Gastroesophageal sphincter (tissue), 4 donors: ENCODE measurements at regions not wholly inside any gene's neighbourhood (a gene's known extent, or its start where the extent isn't known, plus 50 kb on each side); places are given as distances from the start of the nearest gene placed in this dataset.

Experiments used
- ATAC-seq: fragments of 150-250 bp; one replicate; pipeline ENCODE4 v1.9.1; 2016; ENCODE audit warnings: mild to moderate bottlenecking, moderate library complexity
- H3K27ac ChIP-seq, 4 donors: fragments of 200-600 bp; sonication (generic) in 3 of 4; 1 replicate in 3 of 4; 2 replicates in 1 of 4; pipeline ENCODE4 v1.5.1; 2016 to 2019
- H3K27me3 ChIP-seq: fragments of 200-600 bp; sonication (generic); one replicate; pipeline ENCODE4 v1.5.1; 2019
- H3K36me3 ChIP-seq, 2 donors: fragments of 200-600 bp; sonication (generic); one replicate each; pipeline ENCODE4 v1.5.1; 2019; ENCODE audit warnings: control low read depth in 1 of 2
- H3K4me1 ChIP-seq, 3 donors: fragments of 200-600 bp; sonication (generic); 1 replicate in 2 of 3; 2 replicates in 1 of 3; pipeline ENCODE4 v1.5.1; 2016 to 2019; ENCODE audit warnings: control low read depth in 2 of 3
- H3K4me3 ChIP-seq, 2 donors: fragments of 200-600 bp; sonication (generic); one replicate each; pipeline ENCODE4 v1.5.1; 2019; ENCODE audit warnings: mild to moderate bottlenecking in 1 of 2, moderate library complexity in 1 of 2
- H3K9me3 ChIP-seq, 3 donors: fragments of 200-600 bp; sonication (generic); one replicate each; pipeline ENCODE4 v1.5.1; 2017 to 2019; ENCODE audit warnings: control low read depth in 2 of 3
- EP300 ChIP-seq: sonication (generic); formaldehyde crosslinking; IDR thresholded peaks from one replicate; pipeline ENCODE4 v1.6.1; 2017; ENCODE audit warnings: antibody characterized with exemption, mild to moderate bottlenecking
- POLR2A ChIP-seq, 2 donors: fragments of 450-650 bp; IDR thresholded peaks; one replicate each; pipeline ENCODE4 v1.6.1; 2017; ENCODE audit warnings: antibody characterized with exemption in 2 of 2, mild to moderate bottlenecking in 2 of 2, moderate library complexity in 1 of 2
- POLR2AphosphoS5 ChIP-seq: sonication (generic); formaldehyde crosslinking; IDR thresholded peaks from one replicate; pipeline ENCODE4 v1.6.1; 2017; ENCODE audit warnings: antibody characterized with exemption
- WGBS, 2 donors: methylation state at CpG; one replicate each; pipeline ENCODE4 v1.1.5; 2018; ENCODE audit warnings: low coverage in 1 of 2; 5-methylcytosine and 5-hydroxymethylcytosine counted together
- TF ChIP-seq, protein P1 (sequence below), 4 experiments: fragments of 200-600 bp in 2 of 4; fragments of 450-650 bp in 2 of 4; sonication (generic) in 1 of 4; IDR thresholded peaks; one replicate each; pipeline ENCODE4 v1.5.1; 2017 to 2019; ENCODE audit warnings: antibody characterized with exemption in 4 of 4, mild to moderate bottlenecking in 2 of 4, moderate library complexity in 2 of 4

GRCh38 chr10:29841724-29842649, 207.2 kb upstream of the SVIL start:
- H3K27ac ChIP-seq = peak overlapping the region; percentile 90 to 97 (median 95)
- WGBS, 2 donors = 53 to 58% methylated on average over 4 to 16 of the region's 16 CpGs
- no peaks in the 10 kb centered on the region for H3K27me3 ChIP-seq
- no peaks in the 10 kb centered on the region for H3K36me3 ChIP-seq
- H3K9me3 ChIP-seq = peaks cover 0 to 10% (median 0%) of the 10 kb centered on the region in 3 donors
- peaks cover 3 to 62% (median 10%) of the 10 kb centered on the region in 3 donors for H3K4me1 ChIP-seq
- no peak for TF ChIP-seq EP300
- TF ChIP-seq POLR2AphosphoS5 = peak; percentile 86
- TF ChIP-seq POLR2A (IDR thresholded peaks at IDR 0.05) = peak; percentile 34 to 52
- peak overlapping the region; percentile 27 to 46 for H3K4me3 ChIP-seq
- peak; percentile 63 for ATAC-seq

GRCh38 chr10:29840516-29841276, 205.9 kb upstream of the SVIL start:
- H3K27me3 ChIP-seq = no peaks in the 10 kb centered on the region
- no peak for TF ChIP-seq POLR2AphosphoS5
- TF ChIP-seq, protein P1, sequence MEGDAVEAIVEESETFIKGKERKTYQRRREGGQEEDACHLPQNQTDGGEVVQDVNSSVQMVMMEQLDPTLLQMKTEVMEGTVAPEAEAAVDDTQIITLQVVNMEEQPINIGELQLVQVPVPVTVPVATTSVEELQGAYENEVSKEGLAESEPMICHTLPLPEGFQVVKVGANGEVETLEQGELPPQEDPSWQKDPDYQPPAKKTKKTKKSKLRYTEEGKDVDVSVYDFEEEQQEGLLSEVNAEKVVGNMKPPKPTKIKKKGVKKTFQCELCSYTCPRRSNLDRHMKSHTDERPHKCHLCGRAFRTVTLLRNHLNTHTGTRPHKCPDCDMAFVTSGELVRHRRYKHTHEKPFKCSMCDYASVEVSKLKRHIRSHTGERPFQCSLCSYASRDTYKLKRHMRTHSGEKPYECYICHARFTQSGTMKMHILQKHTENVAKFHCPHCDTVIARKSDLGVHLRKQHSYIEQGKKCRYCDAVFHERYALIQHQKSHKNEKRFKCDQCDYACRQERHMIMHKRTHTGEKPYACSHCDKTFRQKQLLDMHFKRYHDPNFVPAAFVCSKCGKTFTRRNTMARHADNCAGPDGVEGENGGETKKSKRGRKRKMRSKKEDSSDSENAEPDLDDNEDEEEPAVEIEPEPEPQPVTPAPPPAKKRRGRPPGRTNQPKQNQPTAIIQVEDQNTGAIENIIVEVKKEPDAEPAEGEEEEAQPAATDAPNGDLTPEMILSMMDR (IDR thresholded peaks at IDR 0.05) = no peak
- TF ChIP-seq POLR2A (IDR thresholded peaks at IDR 0.05) = no peak
- no peak for TF ChIP-seq EP300
- peak overlapping the region; percentile 90 to 97 (median 95) for H3K27ac ChIP-seq
- peaks cover 3 to 67% (median 10%) of the 10 kb centered on the region in 3 donors for H3K4me1 ChIP-seq
- H3K36me3 ChIP-seq = no peaks in the 10 kb centered on the region
- H3K4me3 ChIP-seq = no peak overlapping the region
- peaks cover 0 to 10% (median 0%) of the 10 kb centered on the region in 3 donors for H3K9me3 ChIP-seq
- WGBS, 2 donors = 57 to 59% methylated on average over 8 to 10 of the region's 11 CpGs
- no peak for ATAC-seq

DNA sequence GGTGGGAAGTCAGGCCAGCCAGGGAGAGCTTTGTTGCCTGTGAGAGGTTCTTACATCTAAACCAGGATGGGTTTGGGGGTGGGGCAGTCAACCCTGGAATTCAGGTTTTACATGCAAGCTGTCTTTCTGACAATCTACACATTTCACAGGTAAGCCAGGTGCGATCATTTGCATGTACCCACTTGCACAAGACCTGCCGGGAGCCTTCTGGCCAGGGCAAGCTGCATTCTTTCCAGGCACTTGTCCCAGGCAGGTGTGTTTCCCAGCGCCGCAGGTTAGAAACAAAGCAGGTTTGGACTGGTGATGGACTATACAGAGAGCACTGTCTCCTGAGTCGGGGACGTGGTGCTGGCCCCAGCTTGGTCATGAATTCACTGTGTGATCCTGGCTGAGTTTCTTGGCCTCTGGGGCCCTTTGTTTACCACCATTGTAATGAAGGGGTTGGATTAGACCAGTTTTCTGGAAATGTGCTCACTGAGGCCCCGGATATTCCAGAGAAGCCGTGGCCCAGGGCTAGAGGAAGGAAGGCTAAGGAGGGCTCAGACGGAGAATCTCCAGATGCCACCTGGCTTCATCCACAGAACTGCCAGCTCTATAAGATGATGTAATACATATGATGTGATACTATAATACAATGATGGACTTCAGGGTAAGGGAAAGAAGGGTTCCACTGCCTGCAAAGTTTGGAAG, 205.2 kb upstream of the SVIL start:
- TF ChIP-seq POLR2A (IDR thresholded peaks at IDR 0.05) (no peak), EP300 (no peak), POLR2AphosphoS5 (no peak)
- TF ChIP-seq, protein P1 (IDR thresholded peaks at IDR 0.05) = no peak
- H3K4me3 ChIP-seq = no peak overlapping the region
- 83% methylated on average over 3 of the region's 9 CpGs; no CpG with 5 or more reads in 1 of the 2 donors for WGBS, 2 donors

DNA sequence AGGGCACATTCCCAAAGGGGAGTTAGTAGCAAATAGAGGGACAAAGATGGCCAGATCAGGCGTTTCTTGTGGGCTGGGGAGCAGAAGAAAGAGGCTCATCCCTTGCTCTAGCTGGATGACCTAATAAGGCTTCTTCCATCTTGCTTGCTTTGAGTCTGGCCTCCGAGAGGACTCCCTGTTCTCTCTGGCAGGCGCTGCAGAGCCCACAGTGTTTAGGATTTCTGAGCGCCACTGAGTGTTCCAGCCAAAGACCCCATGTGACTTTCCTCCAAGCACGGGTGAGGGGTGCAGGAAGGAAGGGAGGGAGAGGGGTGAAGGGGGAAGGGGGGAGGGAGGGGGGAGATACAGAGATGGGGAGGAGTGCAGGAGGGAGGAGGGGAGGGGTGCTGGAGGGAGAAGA, 203.8 kb upstream of the SVIL start:
- no peaks in the 10 kb centered on the region for H3K36me3 ChIP-seq
- TF ChIP-seq POLR2A (IDR thresholded peaks at IDR 0.05) (no peak), POLR2AphosphoS5 (peak; percentile 83), EP300 (peak; percentile 91)
- TF ChIP-seq, protein P1 (IDR thresholded peaks at IDR 0.05) = no peak
- WGBS, 2 donors = 33 to 60% methylated on average over 1 of the region's 5 CpGs
- peaks cover 9 to 77% (median 10%) of the 10 kb centered on the region in 3 donors for H3K4me1 ChIP-seq
- H3K27ac ChIP-seq = peak overlapping the region; percentile 90 to 97 (median 95)
- no peak overlapping the region for H3K4me3 ChIP-seq
- H3K27me3 ChIP-seq = no peaks in the 10 kb centered on the region
- peak; percentile 81 for ATAC-seq
- H3K9me3 ChIP-seq = no peaks in the 10 kb centered on the region

More for the DNA sequence above, 205.2 kb upstream of the SVIL start:
- Histone ChIP-seq H3K27me3 (no peaks in the 10 kb centered on the region), H3K4me1 (peaks cover 3 to 71% (median 10%) of the 10 kb centered on the region in 3 donors), H3K27ac (peak overlapping the region; percentile 90 to 97 (median 95)), H3K36me3 (no peaks in the 10 kb centered on the region), H3K9me3 (peaks cover 0 to 3% (median 0%) of the 10 kb centered on the region in 3 donors)
- ATAC-seq = no peak

- Histone ChIP-seq H3K9me3 (no peaks in the 10 kb centered on the region), H3K4me1 (peaks cover 9 to 74% (median 10%) of the 10 kb centered on the region in 3 donors), H3K27me3 (no peaks in the 10 kb centered on the region), H3K36me3 (no peaks in the 10 kb centered on the region), H3K4me3 (no peak overlapping the region), H3K27ac (peak overlapping the region; percentile 90 to 97 (median 95))
- 50 to 55% methylated on average over 1 of the region's 1 CpG for WGBS, 2 donors
- no peak for ATAC-seq
- TF ChIP-seq, protein P1 (IDR thresholded peaks at IDR 0.05) = no peak
- TF ChIP-seq EP300 (no peak), POLR2AphosphoS5 (no peak)
These were observed 202.8 kb upstream of the SVIL start for GRCh38 chr10:29837586-29837985.
